Right lobe of liver (tissue), 4 donors: ENCODE measurements at regions not wholly inside any gene's neighbourhood (a gene's known extent, or its start where the extent isn't known, plus 50 kb on each side); places are given as distances from the start of the nearest gene placed in this dataset.

Source experiments
- POLR2A ChIP-seq: fragments of 450-650 bp; IDR thresholded peaks from one replicate; pipeline ENCODE4 v1.6.1; 2017; ENCODE audit warnings: antibody characterized with exemption, mild to moderate bottlenecking
- TF ChIP-seq, protein P1 (sequence below), 4 donors: fragments of 200-600 bp in 3 of 4; fragments of 450-650 bp in 1 of 4; IDR thresholded peaks; one replicate each; pipeline versions ENCODE4 v1.5.1 to v1.8.0; 2016 to 2022; ENCODE audit warnings: antibody characterized with exemption in 4 of 4, mild to moderate bottlenecking in 2 of 4
- donor health status: DM: no; HTN: no; CAD: no.
- donor health status: DM: no; HTN: no; CAD: no.
- donor health status: DM: no; HTN: yes; CAD: no.

DNA sequence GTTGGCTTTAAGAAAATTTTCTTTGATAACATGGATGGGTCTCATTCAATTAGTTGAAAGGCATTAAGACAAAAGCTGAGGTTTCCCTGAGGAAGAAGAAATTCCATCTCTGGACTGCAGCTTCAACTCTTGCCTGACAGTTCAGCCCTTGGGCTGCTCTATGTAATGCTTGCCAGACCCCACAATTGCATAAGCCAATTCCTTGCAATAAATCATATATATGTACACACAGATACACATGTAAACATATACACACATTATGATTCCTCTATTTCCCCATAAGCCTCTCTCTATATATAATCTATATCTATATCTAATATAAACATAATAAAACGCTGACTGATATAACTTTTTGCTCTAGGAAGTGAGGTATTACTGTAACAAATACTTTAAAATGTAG, 301.5 kb upstream of the PRMT6 start:
- TF ChIP-seq, protein P1, sequence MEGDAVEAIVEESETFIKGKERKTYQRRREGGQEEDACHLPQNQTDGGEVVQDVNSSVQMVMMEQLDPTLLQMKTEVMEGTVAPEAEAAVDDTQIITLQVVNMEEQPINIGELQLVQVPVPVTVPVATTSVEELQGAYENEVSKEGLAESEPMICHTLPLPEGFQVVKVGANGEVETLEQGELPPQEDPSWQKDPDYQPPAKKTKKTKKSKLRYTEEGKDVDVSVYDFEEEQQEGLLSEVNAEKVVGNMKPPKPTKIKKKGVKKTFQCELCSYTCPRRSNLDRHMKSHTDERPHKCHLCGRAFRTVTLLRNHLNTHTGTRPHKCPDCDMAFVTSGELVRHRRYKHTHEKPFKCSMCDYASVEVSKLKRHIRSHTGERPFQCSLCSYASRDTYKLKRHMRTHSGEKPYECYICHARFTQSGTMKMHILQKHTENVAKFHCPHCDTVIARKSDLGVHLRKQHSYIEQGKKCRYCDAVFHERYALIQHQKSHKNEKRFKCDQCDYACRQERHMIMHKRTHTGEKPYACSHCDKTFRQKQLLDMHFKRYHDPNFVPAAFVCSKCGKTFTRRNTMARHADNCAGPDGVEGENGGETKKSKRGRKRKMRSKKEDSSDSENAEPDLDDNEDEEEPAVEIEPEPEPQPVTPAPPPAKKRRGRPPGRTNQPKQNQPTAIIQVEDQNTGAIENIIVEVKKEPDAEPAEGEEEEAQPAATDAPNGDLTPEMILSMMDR (IDR thresholded peaks at IDR 0.05) = no peak
- no peak for TF ChIP-seq POLR2A
